ENCODE measurements at regions not wholly inside any gene's neighbourhood (a gene's known extent, or its start where the extent isn't known, plus 50 kb on each side); places are given as distances from the start of the nearest gene placed in this dataset.

- no peak for DNase-seq
Observed at GRCh38 chr6:140871911-140872310, 1260.8 kb upstream of the GJE1 start.

DNA sequence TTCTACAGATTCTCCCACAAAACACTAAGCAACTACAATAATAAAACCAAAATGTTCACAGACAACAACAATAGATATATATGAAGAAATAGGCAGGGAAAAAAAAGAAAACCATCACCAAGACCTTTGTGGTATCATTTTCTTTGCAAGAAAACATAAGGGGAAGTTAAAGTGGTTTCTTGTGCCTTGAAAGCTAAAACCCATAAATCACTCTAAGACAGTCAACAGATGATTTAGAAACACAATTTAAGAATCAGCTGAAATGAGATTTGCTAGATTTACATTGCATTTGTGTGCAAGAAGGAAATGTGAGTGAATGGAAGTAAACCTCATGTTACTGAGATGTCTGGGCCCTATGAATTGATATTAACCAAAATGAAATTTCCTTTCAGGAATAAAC is 1265.4 kb upstream of the GJE1 start:
- DNase-seq, result no peak

GRCh38 chr6:140858381-140858971 is 1274.2 kb upstream of the GJE1 start:
- no peak for DNase-seq

DNA sequence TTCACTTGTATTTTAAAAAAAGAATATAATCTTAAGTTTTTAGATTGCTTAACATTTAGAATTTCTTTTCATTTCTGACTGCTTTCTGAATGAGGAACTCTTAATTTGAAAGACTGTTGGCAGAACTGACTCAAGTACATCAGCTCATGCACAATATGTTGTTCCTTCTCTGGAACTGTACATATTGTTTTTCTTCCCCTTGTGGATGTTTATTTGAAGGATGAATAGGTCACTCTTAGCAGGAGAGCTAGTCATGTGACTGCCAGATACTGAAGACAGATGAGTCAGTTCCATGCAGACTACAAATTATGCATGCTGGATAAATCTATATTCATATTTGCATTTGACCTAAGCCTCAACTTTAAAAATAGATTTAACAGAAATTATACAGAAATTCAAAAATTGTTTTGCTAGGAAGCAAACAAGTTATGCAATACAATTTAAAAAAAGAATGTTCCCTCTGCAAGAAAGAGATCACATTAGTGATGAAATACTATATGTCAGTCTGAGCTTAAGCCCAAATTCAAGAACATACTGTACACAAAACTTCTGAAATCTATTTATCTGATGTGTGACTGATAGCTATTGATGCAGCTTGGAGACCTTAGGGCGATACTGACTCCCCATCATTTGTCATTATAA is 1274.9 kb upstream of the GJE1 start:
- DNase-seq, result no peak

GRCh38 chr6:140855520-140855919 is 1277.2 kb upstream of the GJE1 start:
- no peak for DNase-seq

DNA sequence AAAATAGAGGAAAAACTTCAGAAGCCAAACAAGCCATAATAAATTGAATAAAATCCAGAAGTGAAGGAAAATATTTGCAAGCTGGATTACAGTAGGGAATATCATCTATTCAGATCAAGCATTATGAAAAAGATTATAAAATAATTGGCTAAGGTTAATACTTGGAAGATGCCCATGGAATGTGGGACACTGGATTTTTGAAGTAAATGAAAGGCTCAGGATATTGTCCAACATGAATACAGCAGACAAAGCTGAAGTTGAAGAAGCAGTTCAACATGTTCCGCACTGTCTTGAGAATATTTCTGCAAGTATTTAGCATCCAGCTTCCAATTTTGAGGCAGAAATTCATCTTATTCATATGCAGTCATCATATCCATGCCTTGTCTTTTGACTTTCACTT is 1278.4 kb upstream of the GJE1 start:
- no peak for DNase-seq

GRCh38 chr6:140850438-140850837 is 1282.3 kb upstream of the GJE1 start:
- no peak for DNase-seq

DNA sequence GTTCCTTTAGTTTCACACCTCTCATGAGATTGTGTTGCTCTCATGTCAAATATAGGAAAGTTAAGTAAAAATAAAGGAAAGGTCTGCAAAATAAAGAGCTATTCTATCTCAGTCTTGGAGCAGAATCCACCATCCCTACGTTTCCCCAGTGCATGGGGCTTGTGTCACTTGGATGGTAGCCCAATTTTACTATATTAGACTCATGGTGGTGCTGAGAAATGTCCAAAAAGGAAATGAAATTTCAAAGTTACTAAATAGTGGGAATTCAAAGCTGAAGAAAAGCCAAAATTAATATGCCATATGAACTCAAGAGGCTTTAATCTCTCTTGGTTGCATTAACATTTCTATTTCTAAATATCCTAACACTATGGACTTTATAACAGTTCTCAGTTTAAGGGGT is 1283.3 kb upstream of the GJE1 start:
- no peak for DNase-seq

- no peak for DNase-seq
Observed at GRCh38 chr6:140847262-140847645, 1285.5 kb upstream of the GJE1 start.

GRCh38 chr6:140846503-140847261 is 1286.0 kb upstream of the GJE1 start:
- DNase-seq, result no peak

- no peak for DNase-seq
Observed at GRCh38 chr6:140845701-140846100, 1287.0 kb upstream of the GJE1 start.

GRCh38 chr6:140844167-140844566 is 1288.6 kb upstream of the GJE1 start:
- no peak for DNase-seq

DNA sequence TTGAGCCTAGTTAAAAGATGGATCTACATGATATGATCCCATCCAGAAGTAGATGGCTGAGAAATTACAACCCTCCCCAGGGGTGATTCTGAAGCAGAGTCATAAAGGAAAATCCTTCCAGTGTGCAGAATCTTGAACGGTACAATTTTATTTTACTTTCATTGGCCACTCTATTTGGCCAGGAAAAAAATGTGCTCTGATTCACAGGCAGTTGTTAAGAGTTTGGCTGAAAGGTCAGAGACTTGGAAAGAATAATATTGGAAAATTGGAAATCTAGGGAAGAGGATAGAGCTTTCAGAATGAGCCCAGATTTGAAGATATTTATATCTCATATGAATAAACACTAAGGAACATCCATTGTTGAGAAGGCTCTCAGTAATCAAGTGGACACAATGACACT is 1299.3 kb upstream of the GJE1 start:
- no peak for DNase-seq

- DNase-seq, result no peak
Observed at GRCh38 chr6:140830666-140831065, 1302.1 kb upstream of the GJE1 start.

DNA sequence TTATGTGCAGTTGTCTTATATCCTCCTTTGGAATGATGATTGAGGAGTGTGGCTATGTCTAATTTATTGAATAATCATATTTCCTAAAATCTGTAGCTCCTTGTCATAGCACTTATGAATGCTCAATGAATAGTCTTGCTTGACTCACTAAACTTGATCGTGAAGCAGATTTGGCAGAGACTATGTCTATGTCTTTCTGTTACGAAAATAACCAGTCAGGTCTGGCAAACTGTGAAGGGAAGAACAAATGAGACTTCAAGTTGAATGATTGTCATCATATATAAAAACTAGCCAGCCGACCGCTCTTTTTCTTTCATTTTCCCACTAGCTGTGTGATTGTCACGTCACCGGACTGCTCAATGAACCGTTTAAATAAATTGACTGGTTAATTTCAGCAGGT is 1303.9 kb upstream of the GJE1 start:
- no peak for DNase-seq

GRCh38 chr6:140827593-140827992 is 1305.1 kb upstream of the GJE1 start:
- DNase-seq, result no peak

GRCh38 chr6:140825731-140826130 is 1307.0 kb upstream of the GJE1 start:
- no peak for DNase-seq

DNA sequence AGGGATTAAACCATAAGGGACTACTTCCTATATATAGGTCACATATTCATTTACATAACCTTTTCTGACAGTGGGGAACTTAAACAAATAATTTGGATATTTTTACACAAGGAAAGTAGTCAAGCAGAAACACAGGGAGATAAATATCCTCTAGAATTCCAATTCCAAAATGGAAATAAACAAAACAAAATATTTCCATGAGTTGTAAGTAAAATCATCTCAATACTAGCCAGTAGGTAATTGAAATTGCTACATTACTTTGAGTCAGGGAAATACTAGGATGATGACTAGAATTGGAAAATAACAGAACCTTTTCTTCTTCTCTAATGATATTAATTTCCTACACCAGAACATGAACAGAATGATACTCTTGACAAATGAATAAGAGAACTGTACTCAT is 1308.1 kb upstream of the GJE1 start:
- DNase-seq, result no peak

DNA sequence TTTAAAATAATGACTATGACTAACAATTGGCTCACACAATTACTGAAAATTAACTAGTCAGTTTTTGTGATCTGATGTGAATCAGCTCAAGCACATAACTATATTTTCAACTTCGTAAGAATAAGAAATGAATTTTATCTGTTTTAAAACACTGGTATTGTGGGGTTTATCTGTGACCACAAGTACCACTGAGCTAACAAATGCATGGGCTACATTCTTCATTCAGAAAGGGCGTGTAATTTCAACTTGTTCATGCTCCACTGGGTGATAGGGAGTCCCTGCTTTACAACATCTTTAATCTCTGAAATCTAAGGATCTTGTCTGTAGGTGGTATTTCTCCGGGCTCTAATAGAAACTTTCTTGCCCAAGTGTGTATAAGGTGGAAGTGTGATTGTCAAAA is 1311.5 kb upstream of the GJE1 start:
- no peak for DNase-seq

DNA sequence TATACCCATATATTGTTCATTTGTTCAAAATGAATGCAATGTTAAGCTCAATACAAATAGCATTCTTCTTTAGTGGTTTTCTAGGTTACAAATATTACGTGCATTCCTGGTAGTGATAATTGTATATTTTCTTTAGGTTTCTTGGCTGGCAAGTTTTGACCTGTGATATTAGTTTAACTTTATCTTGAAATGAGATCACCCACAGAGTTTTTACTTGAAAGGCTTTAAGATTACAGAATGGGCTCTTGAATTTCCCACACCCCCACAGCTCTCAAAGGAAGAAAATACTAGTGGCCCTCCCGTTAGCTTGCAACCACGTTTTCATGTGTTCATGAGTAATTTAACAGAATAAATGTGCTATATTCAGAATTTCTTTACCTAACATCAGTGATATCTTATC is 1315.5 kb upstream of the GJE1 start:
- DNase-seq, result no peak

DNA sequence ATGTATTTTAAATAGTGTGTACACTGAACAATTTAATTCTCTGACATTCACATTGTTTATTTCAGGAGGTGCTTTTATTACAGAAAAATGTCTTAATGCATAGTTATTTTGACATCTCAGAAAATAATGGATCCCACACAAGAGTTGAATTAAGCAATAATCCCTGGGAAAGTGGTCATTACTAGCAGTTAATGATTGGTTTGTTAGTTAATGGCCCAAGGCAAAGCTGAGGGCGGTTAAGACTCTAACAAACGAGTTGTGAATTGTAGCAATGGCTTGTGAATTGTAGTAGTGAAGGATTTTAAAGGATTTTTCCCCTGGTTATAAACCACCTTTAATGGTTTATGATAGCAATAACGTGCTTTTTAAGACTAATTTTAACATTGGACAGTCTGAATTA is 1316.0 kb upstream of the GJE1 start:
- no peak for DNase-seq

- DNase-seq, result no peak
Observed at GRCh38 chr6:140812636-140813035, 1320.1 kb upstream of the GJE1 start.

DNA sequence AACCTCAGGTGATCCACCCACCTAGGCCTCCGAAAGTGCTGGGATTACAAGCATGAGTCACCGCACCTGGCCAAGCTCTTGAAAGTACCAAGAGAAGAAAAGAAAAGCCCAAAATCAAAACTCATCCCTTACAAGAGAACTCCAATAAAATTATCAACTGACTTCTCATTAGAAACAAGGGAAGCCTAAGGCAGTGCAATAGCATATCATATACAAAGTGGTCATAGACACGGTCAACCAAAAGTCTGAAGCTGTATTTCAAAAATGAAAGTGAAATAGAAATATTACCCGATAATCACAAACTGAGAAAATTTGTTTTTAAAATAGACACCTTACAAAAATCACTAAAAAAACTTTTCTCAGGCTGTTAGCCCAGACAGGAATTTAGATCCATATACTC is 1321.1 kb upstream of the GJE1 start:
- no peak for DNase-seq

DNA sequence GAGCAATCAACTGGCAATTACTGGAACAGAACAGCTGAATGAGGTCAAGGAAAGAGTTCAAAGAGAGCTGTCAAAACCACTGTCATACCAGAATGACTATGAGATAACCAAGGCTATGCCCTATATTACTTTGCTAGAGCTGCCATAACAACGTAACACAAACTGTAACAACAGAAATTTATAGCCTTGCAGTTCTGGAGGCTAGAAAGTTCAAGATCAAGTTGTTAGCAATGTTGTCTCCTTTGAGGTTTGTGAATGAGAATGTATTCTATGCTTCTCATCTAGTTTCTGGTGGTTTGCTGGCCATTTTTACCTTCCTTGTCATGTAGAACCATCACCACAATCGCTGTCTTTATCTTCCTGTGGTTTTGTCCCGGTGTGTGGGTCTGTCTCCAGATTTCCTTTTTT is 1323.0 kb upstream of the GJE1 start:
- no peak for DNase-seq

- DNase-seq, result no peak
Observed at GRCh38 chr6:140806431-140806830, 1326.3 kb upstream of the GJE1 start.
